ENCODE measurements at regions not wholly inside any gene's neighbourhood (a gene's known extent, or its start where the extent isn't known, plus 50 kb on each side); places are given as distances from the start of the nearest gene placed in this dataset.

DNA sequence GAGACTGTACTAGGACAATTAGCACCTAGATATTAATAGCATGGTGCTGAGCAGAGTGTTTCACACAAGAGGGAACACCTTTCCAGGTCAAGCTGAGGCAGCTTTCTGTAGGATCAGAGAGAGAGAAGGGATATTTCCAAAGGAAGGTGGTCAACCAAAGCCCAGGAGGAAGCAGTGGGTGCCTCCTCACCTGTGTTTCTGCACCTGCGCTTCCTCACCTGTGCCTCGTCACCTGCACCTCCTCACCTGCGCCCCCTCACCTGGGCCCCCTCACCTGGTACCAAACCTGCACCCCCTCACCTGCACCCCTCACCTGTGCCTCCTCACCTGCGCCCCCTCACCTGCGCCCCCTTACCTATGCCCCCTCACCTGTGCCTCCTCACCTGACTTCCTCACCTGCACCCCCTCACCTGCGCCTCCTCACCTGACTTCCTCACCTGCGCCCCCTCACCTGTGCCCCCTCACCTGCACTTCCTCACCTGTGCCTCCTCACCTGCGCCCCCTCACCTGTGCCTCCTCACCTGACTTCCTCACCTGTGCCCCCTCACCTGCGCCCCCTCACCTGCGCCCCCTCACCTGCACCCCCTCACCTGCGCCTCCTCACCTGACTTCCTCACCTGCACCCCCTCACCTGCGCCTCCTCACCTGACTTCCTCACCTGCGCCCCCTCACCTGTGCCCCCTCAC is 67.9 kb downstream of the TTLL2 start:
- DNase-seq (ENCODE audit: extremely low read depth in 1 of 11, low read depth in 9 of 11, low spot score in 4 of 11) = no peak

DNA sequence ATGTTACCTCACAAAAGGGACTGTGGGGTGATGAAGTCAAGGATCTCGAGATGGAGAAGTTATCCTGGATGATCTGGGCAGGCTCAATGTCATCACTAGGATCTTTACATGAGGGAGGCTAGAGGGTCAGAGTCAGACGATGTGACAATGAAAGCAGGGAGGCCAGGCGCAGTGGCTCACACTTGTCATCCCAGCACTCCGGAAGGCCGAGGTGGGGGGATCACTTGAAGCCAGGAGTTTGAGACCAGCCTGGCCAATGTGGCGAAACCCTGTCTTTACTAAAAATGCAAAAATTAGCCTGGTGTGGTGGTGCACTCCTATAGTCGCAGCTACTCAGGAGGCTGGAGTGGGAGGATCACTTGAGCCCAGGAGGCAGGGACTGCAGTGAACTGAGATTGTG is 68.8 kb downstream of the TTLL2 start:
- no peak for DNase-seq (ENCODE audit: extremely low read depth in 1 of 11, low read depth in 9 of 11, low spot score in 4 of 11)

- no peak for DNase-seq (ENCODE audit: extremely low read depth in 1 of 11, low read depth in 9 of 11, low spot score in 4 of 11)
Measured at GRCh38 chr6:167394339-167394738, 69.5 kb downstream of the TTLL2 start.

- DNase-seq (ENCODE audit: extremely low read depth in 1 of 11, low read depth in 9 of 11, low spot score in 4 of 11) = no peak
Measured at GRCh38 chr6:167394820-167395219, 69.9 kb downstream of the TTLL2 start.

GRCh38 chr6:167396068-167396658 is 71.3 kb downstream of the TTLL2 start:
- DNase-seq (ENCODE audit: extremely low read depth in 1 of 11, low read depth in 9 of 11, low spot score in 4 of 11) = no peak

DNA sequence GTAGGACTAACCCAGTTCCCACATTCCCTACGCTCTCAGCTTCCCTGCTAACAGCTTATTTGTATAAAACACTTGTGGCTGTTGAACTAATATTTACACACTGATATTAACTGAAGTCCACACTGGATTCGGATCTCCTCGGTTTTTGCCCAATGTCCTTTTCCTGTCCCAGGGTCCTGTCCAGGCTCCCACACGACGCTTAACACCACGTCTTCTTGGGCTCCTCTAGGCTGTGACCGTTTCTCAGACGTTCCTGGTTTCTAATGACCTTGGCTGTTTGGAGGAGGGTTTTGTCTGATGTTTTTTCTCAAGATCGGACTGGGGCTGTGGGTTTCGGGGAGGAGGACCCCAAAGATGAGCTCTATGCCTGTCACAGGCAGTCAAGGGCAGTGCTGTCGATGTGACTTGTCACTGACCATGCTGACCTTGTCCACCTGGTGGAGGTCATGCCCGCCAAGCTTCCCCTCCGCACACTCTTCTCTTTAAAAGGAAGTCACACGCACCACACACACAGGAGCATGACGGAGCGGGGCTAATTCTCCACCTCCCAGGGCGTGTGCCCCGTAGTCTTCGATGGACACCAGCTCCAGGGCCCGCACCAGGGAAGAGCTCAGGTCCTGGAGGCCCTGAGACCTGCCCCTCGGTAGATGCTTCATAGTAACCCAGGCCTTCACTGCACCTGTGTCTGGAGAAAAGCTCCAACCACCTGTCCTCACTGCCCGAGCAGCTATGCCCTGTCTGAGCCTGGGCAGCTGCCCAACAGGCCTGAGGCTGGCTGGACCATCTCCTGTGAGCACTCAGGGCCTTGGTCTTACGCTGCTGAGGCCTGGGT is 72.0 kb downstream of the TTLL2 start:
- no peak for DNase-seq (ENCODE audit: extremely low read depth in 1 of 11, low read depth in 9 of 11, low spot score in 4 of 11)

DNA sequence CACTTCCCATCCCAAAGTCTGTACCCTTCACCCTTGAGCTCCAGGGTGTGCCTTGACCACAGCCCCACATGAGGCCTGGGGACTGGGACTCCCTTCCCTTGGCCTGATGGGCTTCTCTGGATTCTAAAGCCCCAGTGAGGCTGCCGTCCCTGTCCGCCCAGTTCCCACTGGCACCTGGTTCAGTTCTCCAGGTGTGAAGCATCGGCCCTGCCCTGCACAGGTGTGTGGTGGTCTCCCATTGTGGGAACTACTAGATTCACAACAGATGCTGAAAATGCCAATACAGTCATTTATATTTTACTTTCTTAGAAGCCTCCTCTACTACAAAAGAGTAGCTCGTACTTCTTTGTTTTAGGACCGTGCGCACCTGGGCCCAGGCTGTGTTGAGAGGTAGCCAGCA is 72.8 kb downstream of the TTLL2 start:
- no peak for DNase-seq (ENCODE audit: extremely low read depth in 1 of 11, low read depth in 9 of 11, low spot score in 4 of 11)

DNA sequence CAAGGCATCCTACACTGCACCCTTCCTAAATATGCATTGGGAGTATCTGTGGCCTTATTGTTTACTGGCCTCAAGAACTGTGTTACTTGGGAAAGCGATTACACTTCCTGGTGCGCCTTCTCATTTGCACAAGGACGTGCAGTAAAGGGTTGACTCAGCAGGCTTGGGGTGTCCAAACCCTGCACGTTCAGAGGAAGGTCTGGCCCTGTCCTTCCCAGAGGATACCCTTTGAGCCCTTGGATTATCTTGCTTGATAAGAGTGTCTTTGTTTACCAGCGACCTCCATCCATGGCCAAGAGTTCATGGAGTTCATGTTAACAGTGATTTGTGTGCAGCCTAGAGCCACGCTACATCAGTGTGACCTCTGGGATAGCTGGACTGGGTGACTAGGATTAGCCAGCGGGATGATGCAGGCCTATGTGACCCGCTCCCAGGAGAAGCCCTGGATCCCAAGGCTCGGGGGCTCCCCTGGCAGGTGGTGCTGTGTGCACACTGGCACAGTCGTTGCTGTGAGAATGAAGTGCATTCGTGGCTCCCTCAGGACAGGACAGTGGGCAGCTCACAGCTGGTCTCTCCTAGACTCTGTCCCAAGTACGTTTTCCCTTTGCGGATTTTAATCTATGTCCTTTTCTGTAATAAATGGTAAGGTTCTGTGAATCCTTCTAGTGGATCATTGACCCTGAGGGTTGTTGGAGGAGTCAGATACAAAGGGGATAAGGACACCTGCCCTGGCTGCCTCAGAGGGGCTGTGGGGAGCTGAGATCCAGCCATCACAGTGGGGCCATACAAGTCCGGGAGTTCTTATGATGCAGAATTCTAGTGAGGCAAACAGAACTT is 73.5 kb downstream of the TTLL2 start:
- DNase-seq (ENCODE audit: extremely low read depth in 1 of 11, low read depth in 9 of 11, low spot score in 4 of 11) = no peak

GRCh38 chr6:167399051-167399387 is 74.1 kb downstream of the TTLL2 start:
- DNase-seq (ENCODE audit: extremely low read depth in 1 of 11, low read depth in 9 of 11, low spot score in 4 of 11) = no peak

GRCh38 chr6:167399599-167399998 is 74.7 kb downstream of the TTLL2 start:
- DNase-seq (ENCODE audit: extremely low read depth in 1 of 11, low read depth in 9 of 11, low spot score in 4 of 11) = no peak

GRCh38 chr6:167400482-167401138 is 75.7 kb downstream of the TTLL2 start:
- no peak for DNase-seq (ENCODE audit: extremely low read depth in 1 of 11, low read depth in 9 of 11, low spot score in 4 of 11)

GRCh38 chr6:167401525-167402194 is 76.8 kb downstream of the TTLL2 start:
- DNase-seq (ENCODE audit: extremely low read depth in 1 of 11, low read depth in 9 of 11, low spot score in 4 of 11) = peak in 8 of 11 donors; percentile 13 to 34 (median 22)

DNA sequence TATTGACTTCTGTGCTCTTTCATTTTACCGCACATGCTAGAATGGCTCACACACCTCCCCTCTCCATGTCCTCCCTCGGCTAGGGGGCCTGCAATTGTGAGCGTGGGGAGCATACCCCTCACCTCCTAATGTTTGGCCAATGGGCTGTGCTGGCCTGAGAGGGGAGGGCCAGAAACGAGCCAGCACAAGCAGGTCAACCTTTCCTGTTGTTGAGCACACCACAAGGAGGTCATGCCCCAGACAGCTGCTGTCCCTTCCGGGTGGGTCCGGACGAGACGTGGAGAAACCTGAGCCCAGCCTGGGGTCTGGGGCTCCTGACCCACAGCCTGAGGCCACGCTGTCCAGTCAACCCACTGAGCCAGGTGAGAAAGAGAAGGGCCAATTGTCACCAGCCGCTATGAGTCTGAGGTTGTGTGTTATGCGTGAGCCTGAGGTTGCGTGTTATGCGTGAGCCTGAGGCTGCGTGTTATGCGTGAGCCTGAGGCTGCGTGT is 77.4 kb downstream of the TTLL2 start:
- no peak for DNase-seq (ENCODE audit: extremely low read depth in 1 of 11, low read depth in 9 of 11, low spot score in 4 of 11)

- no peak for DNase-seq (ENCODE audit: extremely low read depth in 1 of 11, low read depth in 9 of 11, low spot score in 4 of 11)
Measured at GRCh38 chr6:167403427-167403826, 78.5 kb downstream of the TTLL2 start.

GRCh38 chr6:167404385-167405049 is 79.6 kb downstream of the TTLL2 start:
- DNase-seq (ENCODE audit: extremely low read depth in 1 of 11, low read depth in 9 of 11, low spot score in 4 of 11) = no peak

- DNase-seq (ENCODE audit: extremely low read depth in 1 of 11, low read depth in 9 of 11, low spot score in 4 of 11) = no peak
Measured at GRCh38 chr6:167405778-167406532, 81.1 kb downstream of the TTLL2 start.

All from renal cortex interstitium (tissue), 11 donors.